Endothelial cell of umbilical vein (primary cell): ENCODE measurements at regions not wholly inside any gene's neighbourhood (a gene's known extent, or its start where the extent isn't known, plus 50 kb on each side); places are given as distances from the start of the nearest gene placed in this dataset.

Experiments used
- BruUV-seq: library from RNA; stranded (reverse); fragments of 400-500 nt; replicated peaks from 2 replicates; lab custom pipeline; 2021; lab: Mats Ljungman, UMichigan
- CTCF ChIA-PET: fragments of 300-600, 350-600 bp; sonication (Branson Sonifier 250); formaldehyde crosslinking; loops from one replicate; lab custom pipeline; 2021; ENCODE audit warnings: antibody characterized with exemption, inconsistent platforms; lab: Charles Lee
- POLR2A ChIA-PET: fragments of 300-600, 350-600 bp; sonication (Branson Sonifier 250); formaldehyde crosslinking; loops from one replicate; lab custom pipeline; 2021; ENCODE audit warnings: antibody characterized with exemption, inconsistent platforms; lab: Charles Lee
- DNase-seq: peaks from one replicate; pipeline ENCODE4 v3.0.0-alpha.2; 2011; ENCODE audit warnings: low read depth, low spot score
- FAIRE-seq: peaks from 2 replicates; lab custom pipeline; 2011; peaks lifted over from hg19 to GRCh38; lab: Jason Lieb, UNC
- H2AFZ ChIP-seq: 2 replicates; pipeline ENCODE4 v1.6.0; 2012; ENCODE audit warnings: low read depth, low read length, control low read depth, inconsistent platforms
- H3K27ac ChIP-seq: 2 replicates; pipeline ENCODE4 v1.5.1; 2011; ENCODE audit warnings: low read depth, mild to moderate bottlenecking, control low read depth, low read length, moderate library complexity; ENCODE audit not compliant: insufficient read depth
- H3K27me3 ChIP-seq, 2 experiments: 2 replicates each; pipeline versions ENCODE4 v1.6.0 to v1.6.1; 2011; ENCODE audit warnings: low read length in 2 of 2, mixed read lengths in 1 of 2; ENCODE audit not compliant: control insufficient read depth in 2 of 2, insufficient read depth in 2 of 2
- H3K36me3 ChIP-seq, 2 experiments: 2 replicates in 1 of 2; 3 replicates in 1 of 2; pipeline ENCODE4 v1.5.1; 2011; ENCODE audit warnings: low read length in 2 of 2, mild to moderate bottlenecking in 1 of 2, moderate library complexity in 1 of 2; ENCODE audit not compliant: control insufficient read depth in 2 of 2, insufficient read depth in 2 of 2; ENCODE audit errors: extremely low read depth in 1 of 2
- H3K4me1 ChIP-seq: 3 replicates; pipeline ENCODE4 v1.5.1; 2011; ENCODE audit warnings: mild to moderate bottlenecking, low read length; ENCODE audit not compliant: control insufficient read depth, insufficient read depth; ENCODE audit errors: extremely low read depth
- H3K4me2 ChIP-seq: 2 replicates; pipeline ENCODE4 v1.6.1; 2011; ENCODE audit warnings: low read length, control low read depth, mixed read lengths; ENCODE audit not compliant: insufficient read depth
- H3K4me3 ChIP-seq, 3 experiments: fragments of 200-600 bp in 1 of 3; sonication (generic), shearing (Covaris generic) in 1 of 3; replicated peaks in 1 of 3; 2 replicates each; pipeline ENCODE4 v1.5.1; 2011 to 2016; ENCODE audit warnings: control low read depth in 3 of 3, low read length in 3 of 3, mild to moderate bottlenecking in 2 of 3, inconsistent platforms in 1 of 3, low read depth in 1 of 3, moderate library complexity in 1 of 3; ENCODE audit not compliant: insufficient read depth in 1 of 3
- H3K79me2 ChIP-seq: 2 replicates; pipeline ENCODE4 v1.6.0; 2012; ENCODE audit warnings: low read length, inconsistent platforms; ENCODE audit not compliant: control insufficient read depth, insufficient read depth
- H3K9ac ChIP-seq: replicated peaks from 2 replicates; pipeline ENCODE3; 2011; ENCODE audit warnings: low read length, control low read depth; ENCODE audit not compliant: insufficient read depth; ENCODE audit errors: extremely low read depth
- H3K9me1 ChIP-seq: replicated peaks from 3 replicates; pipeline ENCODE4 v1.6.0; 2011; ENCODE audit warnings: mild to moderate bottlenecking, low read length; ENCODE audit not compliant: control insufficient read depth, insufficient read depth; ENCODE audit errors: extremely low read depth
- H3K9me3 ChIP-seq: replicated peaks from 2 replicates; pipeline ENCODE4 v1.5.1; 2012; ENCODE audit warnings: low read length, inconsistent platforms; ENCODE audit not compliant: control insufficient read depth, insufficient read depth
- H4K20me1 ChIP-seq: replicated peaks from 2 replicates; pipeline ENCODE3; 2011; ENCODE audit warnings: mild to moderate bottlenecking, low read length; ENCODE audit not compliant: control insufficient read depth, insufficient read depth; ENCODE audit errors: extremely low read depth
- EZH2 ChIP-seq: IDR thresholded peaks from 2 replicates; pipeline ENCODE4 v1.6.1; 2012; ENCODE audit warnings: borderline replicate concordance, low read depth, mild to moderate bottlenecking, moderate library complexity, low read length, inconsistent platforms; ENCODE audit not compliant: severe bottlenecking
- FOS ChIP-seq: IDR thresholded peaks from 2 replicates; pipeline ENCODE4 v1.6.1; 2011; ENCODE audit warnings: mild to moderate bottlenecking, low read length, moderate library complexity, borderline replicate concordance; ENCODE audit not compliant: insufficient read depth
- GATA2 ChIP-seq: IDR thresholded peaks from 2 replicates; pipeline ENCODE4 v1.7.0; 2011; ENCODE audit warnings: low read depth, mild to moderate bottlenecking, moderate library complexity, mixed read lengths, low read length; ENCODE audit not compliant: insufficient read length, insufficient read depth
- JUN ChIP-seq: IDR thresholded peaks from 2 replicates; pipeline ENCODE4 v1.6.1; 2011; ENCODE audit warnings: borderline replicate concordance, low read depth; ENCODE audit not compliant: insufficient read length, insufficient read depth
- MYC ChIP-seq: IDR thresholded peaks from one replicate; pipeline ENCODE4 v1.6.1; 2011; ENCODE audit warnings: mild to moderate bottlenecking, low read depth, low read length
- POLR2A ChIP-seq: IDR thresholded peaks from 2 replicates; pipeline ENCODE4 v1.6.1; 2012; ENCODE audit warnings: low read depth, mild to moderate bottlenecking, control low read depth, low read length
- POLR2AphosphoS5 ChIP-seq: IDR thresholded peaks from 2 replicates; pipeline ENCODE4 v1.6.1; 2012; ENCODE audit warnings: low read depth, mild to moderate bottlenecking, control low read depth, low read length, moderate library complexity; ENCODE audit not compliant: insufficient read depth
- dilution Hi-C: fragments of 300-500 bp; cut with MboI; formaldehyde crosslinking; loops from one replicate; pipeline ENCODE4 v1.15.0; 2019; ENCODE audit warnings: low sequenced_read_pairs; ENCODE audit not compliant: extremely low pct_ligation_motif_present
- intact Hi-C: fragments of 100-400 bp; cut with micrococcal nuclease; formaldehyde crosslinking; loops from one replicate; pipeline ENCODE4 v1.10.0; 2022
- TF ChIP-seq, protein P1 (sequence below): IDR thresholded peaks from 2 replicates; pipeline ENCODE4 v1.6.1; 2011; ENCODE audit not compliant: insufficient read depth, insufficient read length
- TF ChIP-seq, protein P2 (sequence below), 2 donors: IDR thresholded peaks; 1 replicate in 1 of 2; 2 replicates in 1 of 2; pipeline ENCODE4 v1.5.1; 2011; ENCODE audit warnings: low read length in 2 of 2, mild to moderate bottlenecking in 2 of 2, moderate library complexity in 2 of 2, control low read depth in 1 of 2, inconsistent platforms in 1 of 2, low read depth in 1 of 2; ENCODE audit not compliant: insufficient read depth in 1 of 2; ENCODE audit errors: extremely low read depth in 1 of 2

DNA sequence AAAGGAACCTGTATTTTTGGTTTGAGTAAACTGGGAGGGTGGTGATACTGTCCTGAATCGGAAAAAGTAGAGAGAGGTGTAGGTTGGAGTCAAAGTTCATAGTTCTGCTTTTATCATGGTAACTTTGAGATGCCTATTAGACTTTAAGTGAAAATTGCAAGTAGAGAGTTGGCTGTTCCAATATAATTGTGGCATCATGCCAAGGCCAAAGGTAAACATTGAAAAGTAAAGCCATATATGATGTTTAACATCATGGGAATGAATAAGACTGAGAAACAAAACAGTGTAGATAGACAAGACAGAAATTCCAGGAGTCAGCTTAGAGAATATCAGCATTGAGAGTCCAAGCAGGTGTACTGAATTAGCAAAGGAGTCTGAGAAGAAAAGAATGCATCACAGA is 570.9 kb downstream of the HTR7 start:
- Histone ChIP-seq H3K4me1 (peaks cover 6% of the 10 kb centered on the region), H3K4me3 (no peak overlapping the region), H3K9me3 (no peaks in the 10 kb centered on the region), H3K27me3 (peaks cover 0 to 4% of the 10 kb centered on the region in 2 experiments), H3K79me2 (no peaks in the 10 kb centered on the region), H4K20me1 (no peaks in the 10 kb centered on the region), H2AFZ (no peak overlapping the region), H3K27ac (no peak overlapping the region), H3K4me2 (no peak overlapping the region), H3K36me3 (no peaks in the 10 kb centered on the region), H3K9ac (no peak overlapping the region), H3K9me1 (no peaks in the 10 kb centered on the region)
- no peak for TF ChIP-seq JUN
- no peak for TF ChIP-seq POLR2A
- TF ChIP-seq MYC, result no peak
- no peak for TF ChIP-seq POLR2AphosphoS5
- TF ChIP-seq, protein P1, sequence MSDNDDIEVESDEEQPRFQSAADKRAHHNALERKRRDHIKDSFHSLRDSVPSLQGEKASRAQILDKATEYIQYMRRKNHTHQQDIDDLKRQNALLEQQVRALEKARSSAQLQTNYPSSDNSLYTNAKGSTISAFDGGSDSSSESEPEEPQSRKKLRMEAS, result no peak
- no peak for TF ChIP-seq GATA2
- no peak for TF ChIP-seq FOS
- TF ChIP-seq EZH2, result no peak
- TF ChIP-seq, protein P2, sequence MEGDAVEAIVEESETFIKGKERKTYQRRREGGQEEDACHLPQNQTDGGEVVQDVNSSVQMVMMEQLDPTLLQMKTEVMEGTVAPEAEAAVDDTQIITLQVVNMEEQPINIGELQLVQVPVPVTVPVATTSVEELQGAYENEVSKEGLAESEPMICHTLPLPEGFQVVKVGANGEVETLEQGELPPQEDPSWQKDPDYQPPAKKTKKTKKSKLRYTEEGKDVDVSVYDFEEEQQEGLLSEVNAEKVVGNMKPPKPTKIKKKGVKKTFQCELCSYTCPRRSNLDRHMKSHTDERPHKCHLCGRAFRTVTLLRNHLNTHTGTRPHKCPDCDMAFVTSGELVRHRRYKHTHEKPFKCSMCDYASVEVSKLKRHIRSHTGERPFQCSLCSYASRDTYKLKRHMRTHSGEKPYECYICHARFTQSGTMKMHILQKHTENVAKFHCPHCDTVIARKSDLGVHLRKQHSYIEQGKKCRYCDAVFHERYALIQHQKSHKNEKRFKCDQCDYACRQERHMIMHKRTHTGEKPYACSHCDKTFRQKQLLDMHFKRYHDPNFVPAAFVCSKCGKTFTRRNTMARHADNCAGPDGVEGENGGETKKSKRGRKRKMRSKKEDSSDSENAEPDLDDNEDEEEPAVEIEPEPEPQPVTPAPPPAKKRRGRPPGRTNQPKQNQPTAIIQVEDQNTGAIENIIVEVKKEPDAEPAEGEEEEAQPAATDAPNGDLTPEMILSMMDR (IDR thresholded peaks at IDR 0.05; ENCODE audit: extremely low read depth in 1 of 2, insufficient read depth in 1 of 2, low read depth in 1 of 2, low read length in 2 of 2), result no peak
- CTCF ChIA-PET, result interaction anchor here (1.2 to 4.6 kb wide), 5 partner anchors 139 to 501 kb away, joined by 3 to 179 read pairs (median 23); no protein-coding TSS in a partner anchor
- dilution Hi-C loops (no loop called here), intact Hi-C loops (loop anchor here (5.0 kb wide), 2 partner anchors 495 to 575 kb away; no protein-coding TSS in a partner anchor)
- DNase-seq (no peak), FAIRE-seq (no peak)
- POLR2A ChIA-PET, result no interaction called here
- BruUV-seq, result no TSS peak
